SK-N-SH treated with all-trans-retinoic acid at 6 μM for 48 hours (cell line): ENCODE measurements at regions not wholly inside any gene's neighbourhood (a gene's known extent, or its start where the extent isn't known, plus 50 kb on each side); places are given as distances from the start of the nearest gene placed in this dataset.

Experiments used
- CREB5 ChIP-seq: fragments of 250-450 bp; sonication (Bioruptor Pico); IDR thresholded peaks from 2 replicates; pipeline ENCODE4 v1.5.1; 2020; ENCODE audit warnings: low read depth, mild to moderate bottlenecking, moderate library complexity
- ESRRG ChIP-seq: fragments of 250-450 bp; sonication (Bioruptor Pico); IDR thresholded peaks from 2 replicates; pipeline ENCODE4 v1.6.1; 2021; ENCODE audit warnings: mild to moderate bottlenecking
- GLIS3 ChIP-seq: fragments of 250-450 bp; sonication (Bioruptor Pico); IDR thresholded peaks from 2 replicates; pipeline ENCODE4 v1.5.0; 2020; ENCODE audit warnings: mild to moderate bottlenecking, moderate library complexity
- ISL1 ChIP-seq: fragments of 250-450 bp; sonication (Bioruptor Pico); IDR thresholded peaks from 2 replicates; pipeline ENCODE4 v2.1.2; 2022; ENCODE audit warnings: mild to moderate bottlenecking, moderate library complexity
- PATZ1 ChIP-seq: fragments of 250-450 bp; sonication (Bioruptor Pico); IDR thresholded peaks from 2 replicates; pipeline ENCODE4 v1.8.0; 2020; ENCODE audit warnings: mild to moderate bottlenecking, moderate library complexity, borderline replicate concordance
- PPARA ChIP-seq: fragments of 250-450 bp; sonication (Bioruptor Pico); IDR thresholded peaks from 2 replicates; pipeline ENCODE4 v1.5.0; 2020; ENCODE audit warnings: mild to moderate bottlenecking, borderline replicate concordance
- RARB ChIP-seq: fragments of 250-450 bp; sonication (Bioruptor Pico); IDR thresholded peaks from 2 replicates; pipeline ENCODE4 v1.8.0; 2021; ENCODE audit warnings: mild to moderate bottlenecking, moderate library complexity
- ZC3H10 ChIP-seq: fragments of 250-450 bp; sonication (Bioruptor Pico); IDR thresholded peaks from 2 replicates; pipeline ENCODE4 v1.5.1; 2021; ENCODE audit warnings: mild to moderate bottlenecking, moderate library complexity

- no peak for TF ChIP-seq PATZ1
- TF ChIP-seq ZC3H10 (CRISPR knock-in tag) = no peak
- no peak for TF ChIP-seq PPARA (CRISPR knock-in tag)
- no peak for TF ChIP-seq ISL1 (CRISPR knock-in tag)
- TF ChIP-seq ESRRG (CRISPR knock-in tag) = no peak
- TF ChIP-seq CREB5 = no peak
- TF ChIP-seq RARB = no peak
- no peak for TF ChIP-seq GLIS3 (CRISPR knock-in tag)
Measured at GRCh38 chr16:61274211-61274610, 762.0 kb downstream of the CDH8 start.
